Osteocyte (in vitro differentiated cells): ENCODE measurements at regions not wholly inside any gene's neighbourhood (a gene's known extent, or its start where the extent isn't known, plus 50 kb on each side); places are given as distances from the start of the nearest gene placed in this dataset.

Experiments used
- DNase-seq: peaks from one replicate; pipeline ENCODE4 v3.0.0; 2021; ENCODE audit warnings: mixed read lengths; ENCODE audit not compliant: unreplicated experiment; ENCODE audit errors: extremely low spot score
- H3K27ac Mint-ChIP-seq: one replicate; pipeline ENCODE4 v1.8.0; 2021; ENCODE audit warnings: mild to moderate bottlenecking, mixed read lengths; ENCODE audit not compliant: unreplicated experiment
- H3K27me3 Mint-ChIP-seq: one replicate; pipeline ENCODE4 v1.8.0; 2021; ENCODE audit warnings: mixed read lengths; ENCODE audit not compliant: unreplicated experiment
- H3K36me3 Mint-ChIP-seq: one replicate; pipeline ENCODE4 v1.8.0; 2021; ENCODE audit warnings: mixed read lengths; ENCODE audit not compliant: unreplicated experiment
- H3K4me1 Mint-ChIP-seq: one replicate; pipeline ENCODE4 v1.8.0; 2021; ENCODE audit warnings: mixed read lengths; ENCODE audit not compliant: unreplicated experiment
- H3K4me3 Mint-ChIP-seq: one replicate; pipeline ENCODE4 v1.8.0; 2021; ENCODE audit warnings: mild to moderate bottlenecking, moderate library complexity, mixed read lengths; ENCODE audit not compliant: unreplicated experiment
- H3K9me3 Mint-ChIP-seq: one replicate; pipeline ENCODE4 v1.8.0; 2021; ENCODE audit warnings: mixed read lengths; ENCODE audit not compliant: unreplicated experiment
- CTCF ChIP-seq: fragments of 200-600 bp; sonication (generic); IDR thresholded peaks from 2 replicates; pipeline ENCODE4 v1.5.0; 2021; ENCODE audit warnings: antibody characterized with exemption, mild to moderate bottlenecking, moderate library complexity

- DNase-seq = no peak
- H3K27me3 Mint-ChIP-seq = peaks cover 8% of the 10 kb centered on the region
- no peak overlapping the region for H3K27ac Mint-ChIP-seq
- H3K4me1 Mint-ChIP-seq = no peaks in the 10 kb centered on the region
- H3K4me3 Mint-ChIP-seq = no peak overlapping the region
- H3K36me3 Mint-ChIP-seq = no peaks in the 10 kb centered on the region
- no peak for TF ChIP-seq CTCF
- no peaks in the 10 kb centered on the region for H3K9me3 Mint-ChIP-seq
Measured at GRCh38 chr11:92137747-92138146, 86.9 kb upstream of the FAT3 start.

GRCh38 chr11:92136797-92137196 is 87.8 kb upstream of the FAT3 start:
- no peak for TF ChIP-seq CTCF
- Mint-ChIP-seq H3K4me1 (no peaks in the 10 kb centered on the region), H3K4me3 (no peak overlapping the region), H3K27ac (no peak overlapping the region), H3K36me3 (no peaks in the 10 kb centered on the region), H3K9me3 (no peaks in the 10 kb centered on the region), H3K27me3 (peaks cover 8% of the 10 kb centered on the region)
- no peak for DNase-seq

- no peaks in the 10 kb centered on the region for H3K27me3 Mint-ChIP-seq
- DNase-seq = no peak
- H3K27ac Mint-ChIP-seq = no peak overlapping the region
- no peaks in the 10 kb centered on the region for H3K9me3 Mint-ChIP-seq
- no peak for TF ChIP-seq CTCF
- no peaks in the 10 kb centered on the region for H3K4me1 Mint-ChIP-seq
- H3K36me3 Mint-ChIP-seq = no peaks in the 10 kb centered on the region
- H3K4me3 Mint-ChIP-seq = no peak overlapping the region
Measured at GRCh38 chr11:92131289-92131865, 93.2 kb upstream of the FAT3 start.

- H3K27me3 Mint-ChIP-seq = no peaks in the 10 kb centered on the region
- TF ChIP-seq CTCF = no peak
- H3K27ac Mint-ChIP-seq = no peak overlapping the region
- no peak overlapping the region for H3K4me3 Mint-ChIP-seq
- no peaks in the 10 kb centered on the region for H3K36me3 Mint-ChIP-seq
- no peaks in the 10 kb centered on the region for H3K9me3 Mint-ChIP-seq
- DNase-seq = no peak
- no peaks in the 10 kb centered on the region for H3K4me1 Mint-ChIP-seq
Measured at GRCh38 chr11:92130421-92130831, 94.2 kb upstream of the FAT3 start.

GRCh38 chr11:92129811-92130210 is 94.8 kb upstream of the FAT3 start:
- H3K27me3 Mint-ChIP-seq = no peaks in the 10 kb centered on the region
- H3K4me1 Mint-ChIP-seq = no peaks in the 10 kb centered on the region
- no peak overlapping the region for H3K27ac Mint-ChIP-seq
- no peak overlapping the region for H3K4me3 Mint-ChIP-seq
- no peak for TF ChIP-seq CTCF
- H3K9me3 Mint-ChIP-seq = no peaks in the 10 kb centered on the region
- DNase-seq = no peak
- no peaks in the 10 kb centered on the region for H3K36me3 Mint-ChIP-seq
